ENCODE measurements at regions not wholly inside any gene's neighbourhood (a gene's known extent, or its start where the extent isn't known, plus 50 kb on each side); places are given as distances from the start of the nearest gene placed in this dataset.

DNA sequence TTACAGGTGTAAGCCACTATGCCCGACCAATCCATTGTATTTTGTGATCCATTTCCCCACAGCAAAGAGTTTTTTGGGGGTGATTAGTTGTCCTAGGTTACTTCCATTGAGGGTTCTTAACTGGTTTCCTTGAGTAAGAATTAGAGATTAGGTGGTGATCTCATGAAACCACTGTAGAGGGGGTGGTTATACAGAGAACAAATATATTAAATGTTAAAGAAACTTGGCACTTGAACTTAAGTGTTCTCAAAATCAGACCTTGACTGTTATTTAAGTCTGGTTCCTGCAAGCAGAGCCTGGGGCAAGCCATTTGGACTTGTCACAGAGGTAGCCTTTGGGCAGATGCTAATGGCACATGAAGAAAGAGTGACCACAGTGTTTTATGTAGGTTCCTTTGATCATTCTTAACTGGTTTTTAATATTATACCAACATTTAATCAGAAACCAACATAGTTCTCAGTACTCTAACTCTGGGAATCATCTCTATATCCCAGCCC, 288.5 kb downstream of the SOX4 start:
- H3K79me2 ChIP-seq (ENCODE audit: insufficient read depth, low read length): peaks cover 53% of the 10 kb centered on the region
- H4K20me1 ChIP-seq (ENCODE audit: insufficient read depth, low read length, poor library complexity, severe bottlenecking): peaks cover 13% of the 10 kb centered on the region
- H3K9me3 ChIP-seq (ENCODE audit: insufficient read depth, low read depth, low read length): no peaks in the 10 kb centered on the region
- no peaks in the 10 kb centered on the region for H3K27me3 ChIP-seq (ENCODE audit: insufficient read depth, low read length, poor library complexity, severe bottlenecking)
- H3K36me3 ChIP-seq (ENCODE audit: insufficient read depth, low read length): peaks cover 35% of the 10 kb centered on the region; the same call in 1 of the 2 replicates
- no peak overlapping the region for H3K4me3 ChIP-seq (ENCODE audit: low read length, poor library complexity, severe bottlenecking)
- no peak overlapping the region for H3K9ac ChIP-seq (ENCODE audit: low read depth, low read length, poor library complexity, severe bottlenecking)
- no peaks in the 10 kb centered on the region for H3F3A ChIP-seq (ENCODE audit: low read depth)
- no peak overlapping the region for H2AFZ ChIP-seq (ENCODE audit: low read length)
- H3K9me2 ChIP-seq (replicated peaks; ENCODE audit: low read depth, low read length): no peaks in the 10 kb centered on the region
- H3K4me2 ChIP-seq (ENCODE audit: low read depth, low read length, poor library complexity, severe bottlenecking): no peak overlapping the region
- TF ChIP-seq, protein P1, sequence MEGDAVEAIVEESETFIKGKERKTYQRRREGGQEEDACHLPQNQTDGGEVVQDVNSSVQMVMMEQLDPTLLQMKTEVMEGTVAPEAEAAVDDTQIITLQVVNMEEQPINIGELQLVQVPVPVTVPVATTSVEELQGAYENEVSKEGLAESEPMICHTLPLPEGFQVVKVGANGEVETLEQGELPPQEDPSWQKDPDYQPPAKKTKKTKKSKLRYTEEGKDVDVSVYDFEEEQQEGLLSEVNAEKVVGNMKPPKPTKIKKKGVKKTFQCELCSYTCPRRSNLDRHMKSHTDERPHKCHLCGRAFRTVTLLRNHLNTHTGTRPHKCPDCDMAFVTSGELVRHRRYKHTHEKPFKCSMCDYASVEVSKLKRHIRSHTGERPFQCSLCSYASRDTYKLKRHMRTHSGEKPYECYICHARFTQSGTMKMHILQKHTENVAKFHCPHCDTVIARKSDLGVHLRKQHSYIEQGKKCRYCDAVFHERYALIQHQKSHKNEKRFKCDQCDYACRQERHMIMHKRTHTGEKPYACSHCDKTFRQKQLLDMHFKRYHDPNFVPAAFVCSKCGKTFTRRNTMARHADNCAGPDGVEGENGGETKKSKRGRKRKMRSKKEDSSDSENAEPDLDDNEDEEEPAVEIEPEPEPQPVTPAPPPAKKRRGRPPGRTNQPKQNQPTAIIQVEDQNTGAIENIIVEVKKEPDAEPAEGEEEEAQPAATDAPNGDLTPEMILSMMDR (conservative IDR thresholded peaks at IDR 0.05; ENCODE audit: low read length): no peak
- no peak for TF ChIP-seq EZH2phosphoT487 (IDR thresholded peaks at IDR 0.05; ENCODE audit: borderline replicate concordance)
- peaks cover 27% of the 10 kb centered on the region for H3K4me1 ChIP-seq (ENCODE audit: insufficient read depth, low read length, poor library complexity, severe bottlenecking)

DNA sequence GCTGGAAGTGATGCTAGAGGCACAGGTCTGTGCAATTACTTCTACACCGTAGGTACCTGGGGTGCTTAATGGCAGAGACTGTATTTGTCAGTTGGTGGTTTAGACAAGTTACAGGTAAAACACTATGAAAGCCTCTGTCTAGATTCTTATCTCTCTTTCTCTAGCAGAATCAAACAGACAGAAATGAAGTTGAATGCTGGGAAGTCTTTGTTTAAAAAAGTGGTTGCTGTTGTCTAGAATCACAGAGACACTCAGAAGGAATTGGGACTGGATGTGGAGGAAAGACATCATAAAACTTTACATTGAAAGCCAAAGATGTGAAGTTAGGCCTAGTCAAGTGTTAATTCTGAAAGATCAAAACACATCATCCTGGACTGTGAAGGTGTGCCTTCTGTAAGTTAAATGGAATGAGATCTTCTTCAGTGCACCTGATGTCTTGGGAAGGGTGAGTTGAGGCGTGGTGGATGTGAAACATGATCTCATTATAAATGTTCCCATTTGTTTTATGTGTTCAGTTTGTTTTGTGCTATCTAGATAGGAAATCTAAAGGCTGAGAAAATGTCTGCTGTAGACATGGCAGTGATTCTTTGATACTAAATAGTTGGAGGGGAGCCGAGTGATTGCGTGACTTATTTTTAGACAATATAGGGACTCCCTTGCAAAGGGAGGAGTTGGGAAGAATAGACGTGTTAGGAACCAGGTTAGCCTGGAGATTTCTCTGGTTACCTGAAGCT, 290.2 kb downstream of the SOX4 start:
- no peaks in the 10 kb centered on the region for H3K9me3 ChIP-seq (ENCODE audit: insufficient read depth, low read depth, low read length)
- H2AFZ ChIP-seq (ENCODE audit: low read length): no peak overlapping the region
- no peaks in the 10 kb centered on the region for H3F3A ChIP-seq (ENCODE audit: low read depth)
- peaks cover 27% of the 10 kb centered on the region for H3K4me1 ChIP-seq (ENCODE audit: insufficient read depth, low read length, poor library complexity, severe bottlenecking)
- peaks cover 67% of the 10 kb centered on the region for H3K79me2 ChIP-seq (ENCODE audit: insufficient read depth, low read length)
- no peaks in the 10 kb centered on the region for H3K9me2 ChIP-seq (replicated peaks; ENCODE audit: low read depth, low read length)
- H3K9ac ChIP-seq (ENCODE audit: low read depth, low read length, poor library complexity, severe bottlenecking): no peak overlapping the region
- TF ChIP-seq, protein P1 (conservative IDR thresholded peaks at IDR 0.05; ENCODE audit: low read length): no peak
- TF ChIP-seq EZH2phosphoT487 (IDR thresholded peaks at IDR 0.05; ENCODE audit: borderline replicate concordance): no peak
- H3K36me3 ChIP-seq (ENCODE audit: insufficient read depth, low read length): peaks cover 47% of the 10 kb centered on the region; the same call in 1 of the 2 replicates
- H4K20me1 ChIP-seq (ENCODE audit: insufficient read depth, low read length, poor library complexity, severe bottlenecking): peaks cover 23% of the 10 kb centered on the region
- peak overlapping the region; percentile 45 for H3K4me2 ChIP-seq (ENCODE audit: low read depth, low read length, poor library complexity, severe bottlenecking)
- H3K27me3 ChIP-seq (ENCODE audit: insufficient read depth, low read length, poor library complexity, severe bottlenecking): no peaks in the 10 kb centered on the region
- H3K4me3 ChIP-seq (ENCODE audit: low read length, poor library complexity, severe bottlenecking): peak overlapping the region; percentile 4

DNA sequence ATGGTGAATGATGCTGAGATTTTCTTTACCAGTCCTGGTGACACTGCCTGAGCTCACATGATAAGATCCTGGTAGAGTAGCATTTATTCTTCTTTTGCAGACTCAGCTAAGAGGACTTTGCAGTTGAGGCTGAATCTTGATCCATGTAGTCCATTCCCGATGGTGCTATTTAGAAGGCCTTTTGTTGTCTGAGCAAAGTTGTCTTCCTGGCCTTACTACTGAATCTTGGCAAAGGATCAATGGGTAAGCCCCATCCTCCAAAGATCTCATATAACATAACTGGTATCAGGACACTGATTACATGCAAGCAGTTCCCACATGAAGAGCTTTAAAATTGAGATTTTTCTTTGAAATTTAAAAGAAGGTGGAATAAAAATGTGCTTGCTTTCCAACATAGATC, 291.6 kb downstream of the SOX4 start:
- peaks cover 27% of the 10 kb centered on the region for H3K4me1 ChIP-seq (ENCODE audit: insufficient read depth, low read length, poor library complexity, severe bottlenecking)
- no peak overlapping the region for H3K9ac ChIP-seq (ENCODE audit: low read depth, low read length, poor library complexity, severe bottlenecking)
- H3K4me2 ChIP-seq (ENCODE audit: low read depth, low read length, poor library complexity, severe bottlenecking): no peak overlapping the region
- peaks cover 76% of the 10 kb centered on the region for H3K79me2 ChIP-seq (ENCODE audit: insufficient read depth, low read length)
- no peaks in the 10 kb centered on the region for H3K9me3 ChIP-seq (ENCODE audit: insufficient read depth, low read depth, low read length)
- H3K4me3 ChIP-seq (ENCODE audit: low read length, poor library complexity, severe bottlenecking): no peak overlapping the region
- H4K20me1 ChIP-seq (ENCODE audit: insufficient read depth, low read length, poor library complexity, severe bottlenecking): peaks cover 23% of the 10 kb centered on the region
- no peaks in the 10 kb centered on the region for H3K9me2 ChIP-seq (replicated peaks; ENCODE audit: low read depth, low read length)
- peaks cover 49% of the 10 kb centered on the region; the same call in 1 of the 2 replicates for H3K36me3 ChIP-seq (ENCODE audit: insufficient read depth, low read length)
- no peak overlapping the region for H2AFZ ChIP-seq (ENCODE audit: low read length)
- no peak for TF ChIP-seq EZH2phosphoT487 (IDR thresholded peaks at IDR 0.05; ENCODE audit: borderline replicate concordance)
- TF ChIP-seq, protein P1 (conservative IDR thresholded peaks at IDR 0.05; ENCODE audit: low read length): no peak
- H3K27me3 ChIP-seq (ENCODE audit: insufficient read depth, low read length, poor library complexity, severe bottlenecking): no peaks in the 10 kb centered on the region
- no peaks in the 10 kb centered on the region for H3F3A ChIP-seq (ENCODE audit: low read depth)

All from Loucy (cell line).